HCT116 (cell line): ENCODE measurements at regions not wholly inside any gene's neighbourhood (a gene's known extent, or its start where the extent isn't known, plus 50 kb on each side); places are given as distances from the start of the nearest gene placed in this dataset.

Experiments
- ATAC-seq: fragments of 200-7000 bp; cut with Tn5 transposase; 2 replicates; pipeline ENCODE4 v1.9.1; 2020; ENCODE audit warnings: mild to moderate bottlenecking, moderate library complexity
- BruUV-seq: library from RNA; stranded (reverse); fragments of 400-500 nt; replicated peaks from 2 replicates; lab custom pipeline; 2021; lab: Mats Ljungman, UMichigan
- CTCF ChIA-PET: fragments of 300-600 bp; sonication (Branson Sonifier 250); formaldehyde crosslinking; loops from one replicate; lab custom pipeline; 2021; ENCODE audit warnings: antibody characterized with exemption; lab: Charles Lee
- POLR2A ChIA-PET: fragments of 300-600, 350-600 bp; sonication (Branson Sonifier 250); formaldehyde crosslinking; loops from one replicate; lab custom pipeline; 2021; ENCODE audit warnings: antibody characterized with exemption; lab: Charles Lee
- RAD21 ChIA-PET, 2 experiments: fragments of 300-600 bp; sonication (Branson Sonifier 250); formaldehyde crosslinking; loops; one replicate each; lab custom pipeline; 2023; ENCODE audit warnings: low total read pairs in 2 of 2; ENCODE audit not compliant: uncharacterized antibody in 2 of 2, unreplicated experiment in 2 of 2, low non-redundant PET in 1 of 2; lab: Charles Lee
- DNase-seq: peaks from one replicate; pipeline ENCODE4 v3.0.0-alpha.2; 2010; ENCODE audit warnings: low read depth, low spot score
- H2AFZ ChIP-seq: fragments of 200-600 bp; shearing (Covaris generic), sonication (generic); 2 replicates; pipeline ENCODE4 v1.6.1; 2017; ENCODE audit warnings: low read depth, mixed run types, mixed read lengths, antibody characterized with exemption, low read length; ENCODE audit not compliant: poor library complexity, severe bottlenecking
- H3K27ac ChIP-seq: 2 replicates; pipeline ENCODE4 v1.5.1; 2012; ENCODE audit warnings: low read depth, low read length
- H3K27me3 ChIP-seq: fragments of 200-600 bp; sonication (generic); 2 replicates; pipeline ENCODE4 v1.6.1; 2016; ENCODE audit warnings: mixed run types, low read length, mixed read lengths; ENCODE audit not compliant: insufficient read depth
- H3K36me3 ChIP-seq, 2 experiments: fragments of 200-500 bp in 1 of 2; fragments of 200-600 bp in 1 of 2; sonication (Bioruptor generic) in 1 of 2; sonication (generic) in 1 of 2; 2 replicates each; pipeline versions ENCODE4 v1.5.1 to v1.6.1; 2014 to 2016; ENCODE audit warnings: low read length in 2 of 2, inconsistent platforms in 1 of 2, mixed read lengths in 1 of 2, mixed run types in 1 of 2; ENCODE audit not compliant: insufficient read depth in 2 of 2, control insufficient read depth in 1 of 2
- H3K4me1 ChIP-seq, 2 experiments: fragments of 200-600 bp in 1 of 2; sonication (generic) in 1 of 2; 2 replicates each; pipeline versions ENCODE4 v1.5.1 to v1.6.1; 2012 to 2017; ENCODE audit warnings: low read length in 2 of 2, inconsistent platforms in 1 of 2, mild to moderate bottlenecking in 1 of 2, mixed read lengths in 1 of 2, mixed run types in 1 of 2, moderate library complexity in 1 of 2; ENCODE audit not compliant: insufficient read depth in 2 of 2, control insufficient read depth in 1 of 2
- H3K4me2 ChIP-seq: fragments of 200-600 bp; sonication (generic); 2 replicates; pipeline ENCODE4 v1.6.1; 2017; ENCODE audit warnings: mixed run types, low read length, mixed read lengths
- H3K4me3 ChIP-seq, 2 experiments: fragments of 200-600 bp in 1 of 2; sonication (generic) in 1 of 2; replicated peaks in 1 of 2; 2 replicates each; pipeline ENCODE4 v1.5.1; 2011 to 2016; ENCODE audit warnings: low read length in 2 of 2, control low read depth in 1 of 2, low read depth in 1 of 2, mild to moderate bottlenecking in 1 of 2, mixed read lengths in 1 of 2, mixed run types in 1 of 2
- H3K79me2 ChIP-seq: fragments of 200-600 bp; sonication (generic); 2 replicates; pipeline ENCODE4 v1.6.1; 2017; ENCODE audit warnings: mild to moderate bottlenecking, mixed run types, low read length, moderate library complexity, mixed read lengths; ENCODE audit not compliant: insufficient read depth
- H3K9ac ChIP-seq: fragments of 200-600 bp; sonication (generic); 2 replicates; pipeline ENCODE4 v1.6.1; 2016; ENCODE audit warnings: low read length, mixed read lengths
- H3K9me2 ChIP-seq: fragments of 200-600 bp; sonication (generic), shearing (Covaris generic); 2 replicates; pipeline ENCODE4 v1.6.1; 2017; ENCODE audit warnings: mixed run types, mild to moderate bottlenecking, moderate library complexity; ENCODE audit not compliant: insufficient read depth
- H3K9me3 ChIP-seq, 2 experiments: fragments of 200-500 bp in 1 of 2; fragments of 200-600 bp in 1 of 2; sonication (Bioruptor generic) in 1 of 2; sonication (generic) in 1 of 2; 2 replicates each; pipeline ENCODE4 v1.6.1; 2014 to 2017; ENCODE audit warnings: low read length in 2 of 2, mixed read lengths in 2 of 2, inconsistent platforms in 1 of 2, low read depth in 1 of 2, mild to moderate bottlenecking in 1 of 2, mixed run types in 1 of 2, moderate library complexity in 1 of 2; ENCODE audit not compliant: control insufficient read depth in 1 of 2, insufficient read depth in 1 of 2
- H4K20me1 ChIP-seq: fragments of 200-600 bp; sonication (generic), shearing (Covaris generic); 2 replicates; pipeline ENCODE4 v1.6.1; 2017; ENCODE audit warnings: mixed run types, mild to moderate bottlenecking, moderate library complexity; ENCODE audit not compliant: insufficient read depth
- CBX3 ChIP-seq: IDR thresholded peaks from 2 replicates; pipeline ENCODE4 v1.6.1; 2012; ENCODE audit warnings: low read depth
- CEBPB ChIP-seq: IDR thresholded peaks from 2 replicates; pipeline ENCODE4 v1.6.1; 2012; ENCODE audit warnings: low read depth
- EGR1 ChIP-seq: IDR thresholded peaks from 2 replicates; pipeline ENCODE4 v1.6.1; 2012; ENCODE audit warnings: low read depth
- ELF1 ChIP-seq: IDR thresholded peaks from 2 replicates; pipeline ENCODE4 v1.6.1; 2012; ENCODE audit warnings: low read depth, borderline replicate concordance
- EZH2 ChIP-seq: fragments of 200-600 bp; sonication (generic); IDR thresholded peaks from 2 replicates; pipeline ENCODE4 v1.6.1; 2017; ENCODE audit warnings: antibody characterized with exemption, mixed run types
- EZH2phosphoT487 ChIP-seq: fragments of 200-600 bp; IDR thresholded peaks from 2 replicates; pipeline ENCODE4 v1.6.1; 2018; ENCODE audit warnings: antibody characterized with exemption, borderline replicate concordance
- FOSL1 ChIP-seq: IDR thresholded peaks from 2 replicates; pipeline ENCODE4 v1.6.1; 2012; ENCODE audit warnings: low read depth
- JUND ChIP-seq: IDR thresholded peaks from 2 replicates; pipeline ENCODE4 v1.6.1; 2012
- POLR2A ChIP-seq: IDR thresholded peaks from 2 replicates; pipeline ENCODE4 v1.7.0; 2011; ENCODE audit warnings: borderline replicate concordance; ENCODE audit not compliant: insufficient read depth, insufficient read length; ENCODE audit errors: extremely low read depth
- POLR2AphosphoS5 ChIP-seq: IDR thresholded peaks from 2 replicates; pipeline ENCODE4 v1.6.1; 2011; ENCODE audit warnings: mild to moderate bottlenecking, low read depth, low read length, moderate library complexity
- RAD21 ChIP-seq: IDR thresholded peaks from 2 replicates; pipeline ENCODE4 v1.6.1; 2012; ENCODE audit warnings: low read depth, mild to moderate bottlenecking
- SIN3A ChIP-seq: IDR thresholded peaks from 2 replicates; pipeline ENCODE4 v1.6.1; 2012; ENCODE audit warnings: low read depth
- SP1 ChIP-seq: IDR thresholded peaks from 2 replicates; pipeline ENCODE4 v1.6.1; 2012; ENCODE audit warnings: low read depth
- SRF ChIP-seq: IDR thresholded peaks from 2 replicates; pipeline ENCODE4 v1.6.1; 2012; ENCODE audit warnings: low read depth
- TCF7L2 ChIP-seq: IDR thresholded peaks from 2 replicates; pipeline ENCODE4 v1.7.0; 2011; ENCODE audit warnings: borderline replicate concordance, inconsistent platforms; ENCODE audit not compliant: insufficient read depth, insufficient read length; ENCODE audit errors: extremely low read depth
- YY1 ChIP-seq: IDR thresholded peaks from 2 replicates; pipeline ENCODE4 v1.6.1; 2011; ENCODE audit warnings: low read length, low read depth, moderate library complexity, mild to moderate bottlenecking; ENCODE audit not compliant: insufficient replicate concordance; ENCODE audit errors: extremely low read depth
- ZNF274 ChIP-seq: fragments of 200-500 bp; sonication (Bioruptor generic); IDR thresholded peaks from 2 replicates; pipeline ENCODE4 v1.6.1; 2014; ENCODE audit warnings: mild to moderate bottlenecking, low read depth, low read length, inconsistent platforms
- intact Hi-C: fragments of 100-400 bp; cut with micrococcal nuclease; formaldehyde crosslinking; loops from 2 replicates; pipeline ENCODE4 v1.10.0; 2022
- TF ChIP-seq, protein P1 (sequence below): IDR thresholded peaks from 2 replicates; pipeline ENCODE4 v1.6.1; 2011; ENCODE audit warnings: mild to moderate bottlenecking, low read length, moderate library complexity; ENCODE audit not compliant: insufficient replicate concordance; ENCODE audit errors: extremely low read depth
- TF ChIP-seq, protein P2 (sequence below): IDR thresholded peaks from 2 replicates; pipeline ENCODE4 v1.6.1; 2012

DNA sequence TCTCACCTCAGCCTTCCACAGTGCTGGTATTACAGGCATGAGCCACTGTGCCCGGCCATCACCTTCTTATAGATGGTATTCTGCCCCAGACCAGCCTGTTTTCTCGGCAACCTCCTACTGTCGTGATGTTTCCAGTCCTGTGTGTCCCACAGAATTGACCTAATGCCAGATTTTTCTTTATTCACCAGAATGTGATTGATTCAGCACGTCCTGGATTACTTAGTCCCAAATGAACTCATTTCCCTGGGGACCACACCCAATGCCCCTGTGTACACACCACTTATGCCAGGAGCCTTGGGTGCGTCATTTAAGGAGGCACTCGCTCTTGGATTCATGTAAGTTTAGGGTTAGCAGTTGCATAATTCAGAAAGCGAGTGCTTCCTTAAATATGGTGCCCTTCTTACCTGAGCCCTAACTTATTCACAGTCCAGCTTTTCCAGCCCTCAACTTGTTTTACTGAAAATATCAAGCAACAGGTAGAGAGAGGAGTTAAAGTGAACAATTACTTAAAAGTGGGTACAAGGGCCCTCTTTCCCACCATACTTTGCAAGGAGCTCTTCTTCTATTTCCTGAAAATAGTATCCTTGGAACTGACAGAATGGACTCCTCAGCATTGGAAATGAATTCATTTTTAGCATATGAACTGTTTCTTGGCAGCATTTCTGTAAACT, 64.6 kb upstream of the UBE2E1 start:
- peak overlapping the region; percentile 14 for H2AFZ ChIP-seq
- H3K27ac ChIP-seq, result peak overlapping the region; percentile 81
- peaks cover 42 to 72% of the 10 kb centered on the region in 2 experiments for H3K4me1 ChIP-seq
- BruUV-seq, result no TSS peak
- no peaks in the 10 kb centered on the region for H3K79me2 ChIP-seq
- H3K36me3 ChIP-seq, result no peaks in the 10 kb centered on the region
- H3K9me2 ChIP-seq, result no peaks in the 10 kb centered on the region
- H3K4me3 ChIP-seq, result peak overlapping the region; percentile 33 to 46
- no peaks in the 10 kb centered on the region for H3K9me3 ChIP-seq
- TF ChIP-seq JUND, result peak; percentile 86
- peak; percentile 9; the same call in 1 of the 2 replicates for TF ChIP-seq EGR1
- TF ChIP-seq, protein P1, sequence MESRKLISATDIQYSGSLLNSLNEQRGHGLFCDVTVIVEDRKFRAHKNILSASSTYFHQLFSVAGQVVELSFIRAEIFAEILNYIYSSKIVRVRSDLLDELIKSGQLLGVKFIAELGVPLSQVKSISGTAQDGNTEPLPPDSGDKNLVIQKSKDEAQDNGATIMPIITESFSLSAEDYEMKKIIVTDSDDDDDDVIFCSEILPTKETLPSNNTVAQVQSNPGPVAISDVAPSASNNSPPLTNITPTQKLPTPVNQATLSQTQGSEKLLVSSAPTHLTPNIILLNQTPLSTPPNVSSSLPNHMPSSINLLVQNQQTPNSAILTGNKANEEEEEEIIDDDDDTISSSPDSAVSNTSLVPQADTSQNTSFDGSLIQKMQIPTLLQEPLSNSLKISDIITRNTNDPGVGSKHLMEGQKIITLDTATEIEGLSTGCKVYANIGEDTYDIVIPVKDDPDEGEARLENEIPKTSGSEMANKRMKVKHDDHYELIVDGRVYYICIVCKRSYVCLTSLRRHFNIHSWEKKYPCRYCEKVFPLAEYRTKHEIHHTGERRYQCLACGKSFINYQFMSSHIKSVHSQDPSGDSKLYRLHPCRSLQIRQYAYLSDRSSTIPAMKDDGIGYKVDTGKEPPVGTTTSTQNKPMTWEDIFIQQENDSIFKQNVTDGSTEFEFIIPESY, result peak; percentile 41
- peak; percentile 89 for TF ChIP-seq CEBPB
- TF ChIP-seq ZNF274, result no peak
- peak; percentile 37 for TF ChIP-seq RAD21
- TF ChIP-seq POLR2A, result peak; percentile 40
- TF ChIP-seq, protein P2, sequence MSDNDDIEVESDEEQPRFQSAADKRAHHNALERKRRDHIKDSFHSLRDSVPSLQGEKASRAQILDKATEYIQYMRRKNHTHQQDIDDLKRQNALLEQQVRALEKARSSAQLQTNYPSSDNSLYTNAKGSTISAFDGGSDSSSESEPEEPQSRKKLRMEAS, result peak; percentile 66
- TF ChIP-seq SP1, result peak; percentile 96
- TF ChIP-seq CBX3, result peak; percentile 90
- TF ChIP-seq SIN3A, result peak; percentile 42; the same call in 1 of the 2 replicates
- TF ChIP-seq YY1, result peak; percentile 64
- peak; percentile 76 for TF ChIP-seq TCF7L2
- TF ChIP-seq POLR2AphosphoS5, result no peak; the same call in 1 of the 2 replicates
- TF ChIP-seq SRF, result no peak; the same call in 1 of the 2 replicates
- TF ChIP-seq EZH2phosphoT487, result no peak
- no peak for TF ChIP-seq EZH2
- TF ChIP-seq ELF1, result no peak
- TF ChIP-seq FOSL1, result peak; percentile 68
- TF ChIP-seq, all 23 proteins: peak for 13
- Histone ChIP-seq H3K4me2 (peak overlapping the region; percentile 76), H4K20me1 (no peaks in the 10 kb centered on the region), H3K9ac (peak overlapping the region; percentile 49), H3K27me3 (no peaks in the 10 kb centered on the region)
- DNase-seq, result peak; percentile 96
- intact Hi-C loops, result loop anchor here (5.0 kb wide), 1 partner anchor 74 kb away; no protein-coding TSS in a partner anchor
- ChIA-PET POLR2A (interaction anchor here (0.7 to 1.5 kb wide), 3 partner anchors 9 to 176 kb away, joined by 3 to 4 read pairs (median 3); partner anchors contain the start of genes NKIRAS1 and RPL15), CTCF (no interaction called here), RAD21 (no interaction called here)
- peak; percentile 73 for ATAC-seq
